Ovary (tissue), 7 donors: ENCODE measurements at regions not wholly inside any gene's neighbourhood (a gene's known extent, or its start where the extent isn't known, plus 50 kb on each side); places are given as distances from the start of the nearest gene placed in this dataset.

Source experiments
- DNase-seq, 5 donors: peaks; one replicate each; pipeline ENCODE4 v3.0.0-alpha.2; 2019 to 2020
- H3K27ac ChIP-seq, 2 donors: fragments of 200-600 bp; one replicate each; pipeline versions ENCODE4 v1.5.1 to v1.8.0; 2019 to 2022
- H3K27me3 ChIP-seq: fragments of 200-600 bp; one replicate; pipeline ENCODE4 v1.8.0; 2022
- H3K36me3 ChIP-seq: fragments of 200-600 bp; sonication (generic); one replicate; pipeline ENCODE4 v1.5.1; 2019
- H3K4me1 ChIP-seq: one replicate; pipeline ENCODE4 v1.8.1; 2013; ENCODE audit warnings: mild to moderate bottlenecking, moderate library complexity; ENCODE audit not compliant: insufficient read depth
- H3K4me3 ChIP-seq: fragments of 200-600 bp; sonication (generic); one replicate; pipeline ENCODE4 v1.5.1; 2017
- H3K9me3 ChIP-seq, 2 donors: fragments of 200-600 bp in 1 of 2; sonication (generic) in 1 of 2; one replicate each; pipeline versions ENCODE4 v1.5.1 to v1.8.1; 2013 to 2019; ENCODE audit warnings: mild to moderate bottlenecking in 1 of 2, moderate library complexity in 1 of 2
- CTCF ChIP-seq, 3 donors: fragments of 450-650 bp in 2 of 3; fragments of 200-600 bp in 1 of 3; IDR thresholded peaks; one replicate each; pipeline versions ENCODE4 v1.5.1 to v1.8.0; 2016 to 2022; ENCODE audit warnings: antibody characterized with exemption in 3 of 3, mild to moderate bottlenecking in 1 of 3
- EP300 ChIP-seq: sonication (generic); formaldehyde crosslinking; IDR thresholded peaks from one replicate; pipeline ENCODE4 v1.6.1; 2017; ENCODE audit warnings: antibody characterized with exemption
- POLR2A ChIP-seq: fragments of 450-650 bp; IDR thresholded peaks from one replicate; pipeline ENCODE4 v1.6.1; 2017; ENCODE audit warnings: antibody characterized with exemption, mild to moderate bottlenecking, moderate library complexity
- WGBS, 3 donors: extraction: QIAGEN DNeasy Blood & Tissue Kit in 1 of 3; methylation state at CpG; one replicate each; pipeline versions ENCODE4 v1.1.5 to v1.1.7; 2013 to 2017; 5-methylcytosine and 5-hydroxymethylcytosine counted together
- intact Hi-C, 4 donors: fragments of 100-400 bp; cut with DNase I; formaldehyde crosslinking; loops; one replicate each; pipeline versions ENCODE4 v1.11.0 to v1.15.1; 2022 to 2023
- donor health status: DM: no; HTN: no; CAD: no; lungs with moderate emphysema.
- donor health status: DM: no; HTN: no; CAD: no.
- donor health status: Bipolar disorder and iron deficiency.
- donor health status: DM: no; HTN: no; CAD: no.
- donor health status: DM: yes; HTN: yes; CAD: no.

GRCh38 chr5:166346726-166347374 lies 1944.6 kb upstream of the WWC1 start:
- no peaks in the 10 kb centered on the region for H3K27me3 ChIP-seq
- intact Hi-C loops: no loop called here

GRCh38 chr5:166349046-166349445 lies 1942.4 kb upstream of the WWC1 start:
- intact Hi-C loops: no loop called here
- H3K4me3 ChIP-seq: no peak overlapping the region
- TF ChIP-seq POLR2A (no peak), CTCF (IDR thresholded peaks at IDR 0.05) (no peak), EP300 (no peak)
- no peaks in the 10 kb centered on the region for H3K27me3 ChIP-seq
- no peak for DNase-seq
- 90 to 100% (median 91%) methylated on average over 1 of the region's 1 CpG for WGBS, 3 donors
- H3K4me1 ChIP-seq: no peaks in the 10 kb centered on the region
- H3K27ac ChIP-seq: no peak overlapping the region
- no peaks in the 10 kb centered on the region for H3K36me3 ChIP-seq
- no peaks in the 10 kb centered on the region for H3K9me3 ChIP-seq

More at GRCh38 chr5:166346726-166347374, 1944.6 kb upstream of the WWC1 start:
- DNase-seq: no peak
- 12 to 19% (median 16%) methylated on average over 3 of the region's 3 CpGs for WGBS, 3 donors
- H3K4me1 ChIP-seq: no peaks in the 10 kb centered on the region
- no peak overlapping the region for H3K4me3 ChIP-seq
- no peaks in the 10 kb centered on the region for H3K9me3 ChIP-seq
- TF ChIP-seq CTCF (IDR thresholded peaks at IDR 0.05) (no peak), POLR2A (no peak), EP300 (no peak)
- no peak overlapping the region for H3K27ac ChIP-seq
- H3K36me3 ChIP-seq: no peaks in the 10 kb centered on the region

- Histone ChIP-seq H3K9me3 (no peaks in the 10 kb centered on the region), H3K4me1 (peaks cover 2% of the 10 kb centered on the region), H3K4me3 (no peak overlapping the region), H3K36me3 (no peaks in the 10 kb centered on the region), H3K27me3 (no peaks in the 10 kb centered on the region), H3K27ac (no peak overlapping the region)
- TF ChIP-seq POLR2A (no peak), CTCF (IDR thresholded peaks at IDR 0.05) (no peak), EP300 (no peak)
- intact Hi-C loops: no loop called here
- no peak for DNase-seq
- 57 to 64% (median 63%) methylated on average over 2 of the region's 2 CpGs for WGBS, 3 donors
These were observed 1937.9 kb upstream of the WWC1 start for GRCh38 chr5:166353580-166353979.

- DNase-seq: no peak
- Histone ChIP-seq H3K4me3 (no peak overlapping the region), H3K9me3 (no peaks in the 10 kb centered on the region), H3K4me1 (peaks cover 2% of the 10 kb centered on the region), H3K36me3 (no peaks in the 10 kb centered on the region), H3K27me3 (no peaks in the 10 kb centered on the region), H3K27ac (no peak overlapping the region)
- no peak for TF ChIP-seq CTCF (IDR thresholded peaks at IDR 0.05)
- no peak for TF ChIP-seq EP300
- TF ChIP-seq POLR2A: no peak
- WGBS, 3 donors: 95 to 97% (median 96%) methylated on average over 1 of the region's 1 CpG
- intact Hi-C loops: no loop called here
These were observed 1937.1 kb upstream of the WWC1 start for GRCh38 chr5:166354332-166354731.
